NCI-H2196 treated with DMSO at 0.1 percent for 48 hours (cell line): ENCODE measurements at regions not wholly inside any gene's neighbourhood (a gene's known extent, or its start where the extent isn't known, plus 50 kb on each side); places are given as distances from the start of the nearest gene placed in this dataset.
"Not testable (repeated sequence)": the region's sequence is repeated elsewhere in the genome, so short reads cannot be mapped to it uniquely, and the experiment has no call there.

Experiments
- DNase-seq: peaks from one replicate; lab custom pipeline; 2025; ENCODE audit not compliant: unreplicated experiment; lab: John Stamatoyannopoulos, UW

DNA sequence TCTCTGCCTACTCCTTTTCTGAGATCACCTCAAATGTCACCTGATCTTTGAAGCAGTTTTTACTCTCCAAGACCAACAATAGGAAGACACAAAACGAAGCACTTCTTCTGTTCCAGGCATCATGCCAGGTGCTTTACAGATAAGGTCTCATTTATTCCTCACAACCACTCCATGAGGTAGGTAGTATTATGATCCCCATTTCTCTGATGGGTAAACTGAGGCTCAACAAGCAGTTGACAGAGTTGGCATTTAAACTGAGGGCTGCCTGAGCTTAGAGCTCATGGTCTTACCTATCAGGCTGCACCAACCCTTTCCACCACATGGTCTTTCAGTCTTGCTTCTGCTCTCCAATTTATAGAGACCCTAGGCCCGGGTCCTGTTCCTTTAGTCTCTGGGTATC, 147.2 kb upstream of the JUN start:
- no peak for DNase-seq

DNA sequence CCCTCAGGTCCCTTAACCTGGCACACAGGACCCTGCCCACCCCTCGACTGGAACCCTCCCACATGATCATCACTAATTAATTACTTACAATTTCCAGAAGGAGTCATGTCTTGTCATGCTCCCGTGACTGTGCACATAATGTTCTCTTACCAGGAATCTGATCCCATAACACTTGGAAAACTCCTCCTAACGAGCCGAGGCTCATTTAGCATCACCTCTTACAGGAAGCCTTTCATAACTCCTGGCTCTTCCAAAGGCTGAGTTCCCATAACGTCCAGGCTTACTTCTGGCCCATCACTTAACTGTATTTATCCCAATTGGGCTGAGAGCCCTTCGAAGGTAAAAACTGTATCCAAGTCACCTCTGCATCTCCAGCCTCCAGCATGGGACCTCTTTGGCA, 147.9 kb upstream of the JUN start:
- DNase-seq, result no peak

DNA sequence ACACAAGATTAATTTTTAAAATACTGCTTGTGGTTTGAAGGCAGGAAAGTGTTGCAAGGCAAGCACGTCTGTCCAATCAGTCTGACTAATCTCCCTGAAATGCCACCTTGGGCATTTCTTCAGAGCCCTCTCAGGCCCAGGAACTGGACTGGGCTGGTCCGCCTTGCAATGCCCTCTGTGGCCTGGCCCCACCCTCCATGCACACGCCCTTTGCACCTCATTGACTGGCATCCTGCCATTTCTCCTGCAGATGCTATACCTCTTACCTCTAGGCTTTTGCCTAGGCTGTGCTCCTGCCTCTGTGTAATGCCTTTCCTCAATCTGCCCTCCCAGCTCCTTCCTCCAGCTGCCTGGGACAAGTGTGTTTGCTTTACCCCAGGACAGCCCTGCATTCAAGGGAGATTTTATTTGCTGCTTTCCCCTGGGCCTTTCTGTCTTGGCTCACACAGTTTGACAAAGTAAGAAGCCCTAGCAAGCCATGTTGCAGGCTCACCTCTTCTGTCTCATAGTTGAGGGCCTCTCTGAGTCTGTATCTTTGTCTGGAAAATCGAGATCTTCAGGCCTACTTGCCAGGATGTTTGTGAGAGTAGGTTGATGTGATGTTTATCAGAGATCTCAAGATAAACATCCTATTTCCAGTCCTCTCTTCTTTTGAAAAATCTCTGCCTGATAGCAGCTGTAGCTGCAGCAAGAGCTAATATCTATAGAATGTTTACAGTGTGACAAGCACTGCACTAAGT, 149.2 kb upstream of the JUN start:
- peak; percentile 82 for DNase-seq

DNA sequence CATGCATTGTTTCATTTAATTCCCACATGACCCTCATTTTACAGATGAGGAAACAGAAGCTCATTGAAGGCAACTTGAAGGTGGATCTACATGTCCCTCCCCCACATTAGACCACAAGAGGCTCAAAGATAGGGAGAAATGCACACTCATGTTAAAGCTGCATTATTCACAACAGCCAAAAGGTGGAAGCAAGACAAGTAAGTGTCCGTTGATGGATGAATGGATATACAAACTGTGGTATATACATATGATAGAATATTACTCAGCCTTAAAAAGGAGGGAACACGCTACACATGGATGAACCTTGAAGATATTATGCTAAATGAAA, 149.7 kb upstream of the JUN start:
- DNase-seq, result no peak

DNA sequence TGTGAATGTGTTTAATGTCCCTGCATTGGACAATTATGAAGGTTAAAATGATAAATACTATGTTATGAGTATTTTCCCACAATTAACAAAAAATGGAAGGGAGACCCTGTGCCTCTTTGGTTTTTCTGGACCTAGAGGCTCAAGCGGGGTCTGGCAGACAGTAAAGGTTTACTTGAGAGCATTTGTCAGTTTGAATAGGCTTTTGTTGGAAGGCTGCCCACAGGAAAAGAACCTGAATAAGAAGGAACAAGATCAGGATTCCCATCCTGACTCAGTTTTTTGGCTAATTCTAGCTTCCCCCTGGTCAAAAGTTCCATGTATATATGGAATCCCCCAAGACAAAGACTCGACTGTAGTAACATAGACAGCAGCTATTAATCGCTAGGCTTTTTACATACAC, 150.9 kb upstream of the JUN start:
- no peak for DNase-seq

DNA sequence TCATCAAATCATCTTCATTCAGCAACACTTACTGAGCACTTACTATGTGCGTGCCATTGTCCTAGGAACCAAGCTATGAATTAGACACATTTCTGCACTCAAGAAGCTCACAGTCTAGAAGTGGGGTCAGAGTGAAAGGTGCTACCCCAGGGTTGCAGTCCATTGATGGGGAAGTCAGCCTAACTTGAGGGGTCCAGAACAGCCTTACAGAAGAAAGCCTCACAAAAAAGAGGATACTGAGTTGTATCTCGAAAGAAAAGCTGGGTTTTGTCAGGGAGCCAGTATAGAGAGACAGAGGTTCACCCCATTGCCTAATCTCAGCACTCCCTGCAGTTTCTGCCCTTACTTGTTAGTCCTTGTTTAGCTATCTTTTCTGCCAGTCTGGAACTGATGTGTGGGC, 153.1 kb upstream of the JUN start:
- DNase-seq, result no peak

DNA sequence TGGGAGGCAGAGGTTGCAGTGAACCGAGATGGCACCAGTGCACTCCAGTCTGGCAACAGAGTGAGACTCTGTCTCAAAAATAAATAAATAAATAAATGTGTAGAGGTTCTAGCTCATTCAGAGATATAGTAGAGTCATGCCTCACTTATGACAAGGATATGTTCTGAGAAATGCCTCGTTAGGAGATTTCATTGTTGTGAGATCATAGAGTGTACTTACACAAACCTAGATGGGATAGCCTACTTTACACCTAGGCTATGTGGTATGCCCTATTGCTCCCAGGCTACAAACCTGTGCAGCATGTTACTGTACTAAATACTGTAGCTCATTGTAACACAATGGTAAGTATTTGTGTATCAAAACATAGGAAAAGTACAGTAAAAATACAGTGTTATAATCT, 155.3 kb upstream of the JUN start:
- no peak for DNase-seq

DNA sequence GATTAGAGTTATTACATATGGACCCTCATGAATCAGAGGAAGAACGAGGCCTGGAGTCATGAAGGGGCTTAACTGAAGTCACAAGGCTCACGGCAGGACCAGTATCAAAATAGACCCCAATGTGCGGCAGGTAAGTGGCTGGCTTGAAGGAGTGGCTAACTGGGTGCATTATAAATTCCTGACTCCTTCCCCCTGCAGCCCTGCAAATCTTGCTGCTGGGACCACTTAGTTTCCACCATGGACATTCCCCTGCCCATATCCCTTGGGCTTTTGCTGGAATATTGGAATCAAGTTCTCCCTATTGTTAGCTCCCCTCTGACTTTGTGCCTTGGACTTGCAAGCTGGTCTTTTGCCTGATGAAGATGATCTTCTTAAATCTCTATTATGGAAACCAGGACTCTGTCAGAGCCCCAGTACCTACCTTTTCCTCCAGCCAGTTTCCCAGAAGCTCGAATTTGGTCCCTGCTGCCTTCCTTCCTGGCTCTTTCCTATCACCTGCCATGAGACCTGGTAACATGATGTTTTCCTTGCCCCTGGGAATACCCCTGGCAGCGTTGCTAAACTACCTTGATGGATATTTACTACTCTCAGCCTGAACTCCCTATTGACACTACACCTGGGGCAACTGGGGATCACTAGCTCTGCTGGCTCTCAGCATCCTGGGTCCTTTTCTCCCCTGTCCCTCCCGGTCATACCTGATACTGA, 156.0 kb upstream of the JUN start:
- DNase-seq, result no peak

DNA sequence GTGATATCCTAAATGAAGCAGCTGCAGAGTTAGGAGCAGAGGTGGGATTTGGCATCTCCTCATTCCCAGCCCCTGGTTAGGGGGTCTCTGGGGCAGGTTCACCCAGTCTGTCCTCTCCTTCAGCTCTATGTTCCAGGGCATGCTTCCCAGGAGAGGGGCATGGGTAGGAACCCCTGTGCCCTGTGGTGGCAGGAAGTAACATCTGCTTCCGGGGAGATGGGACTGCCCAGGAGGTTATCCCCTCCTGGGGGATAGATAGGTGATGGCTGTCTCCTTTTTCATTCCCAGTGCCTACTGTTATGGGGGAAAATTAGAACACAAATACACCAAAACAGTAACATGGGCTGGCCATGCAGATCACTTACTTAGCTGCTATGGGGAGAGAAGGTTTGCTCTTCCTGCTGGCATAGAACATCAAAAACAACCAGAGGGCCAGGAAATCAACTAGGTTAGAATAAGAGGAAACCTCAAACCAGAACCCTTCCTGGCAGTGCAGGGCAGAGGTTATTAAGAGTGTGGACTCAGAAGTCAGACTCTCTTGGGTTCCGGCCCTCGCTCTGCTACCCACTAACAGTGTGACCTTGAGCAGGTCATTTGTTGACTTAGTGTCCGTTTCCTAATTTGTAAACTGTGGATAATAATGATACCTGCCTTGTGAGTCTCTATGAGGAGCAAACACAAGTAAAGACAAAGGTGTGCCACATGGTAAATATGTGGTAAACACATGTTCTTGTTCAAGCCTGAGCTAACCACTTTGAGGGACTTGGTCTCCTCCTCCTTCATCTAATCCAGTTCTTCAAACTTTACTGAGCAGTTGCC, 157.8 kb upstream of the JUN start:
- no peak for DNase-seq

DNA sequence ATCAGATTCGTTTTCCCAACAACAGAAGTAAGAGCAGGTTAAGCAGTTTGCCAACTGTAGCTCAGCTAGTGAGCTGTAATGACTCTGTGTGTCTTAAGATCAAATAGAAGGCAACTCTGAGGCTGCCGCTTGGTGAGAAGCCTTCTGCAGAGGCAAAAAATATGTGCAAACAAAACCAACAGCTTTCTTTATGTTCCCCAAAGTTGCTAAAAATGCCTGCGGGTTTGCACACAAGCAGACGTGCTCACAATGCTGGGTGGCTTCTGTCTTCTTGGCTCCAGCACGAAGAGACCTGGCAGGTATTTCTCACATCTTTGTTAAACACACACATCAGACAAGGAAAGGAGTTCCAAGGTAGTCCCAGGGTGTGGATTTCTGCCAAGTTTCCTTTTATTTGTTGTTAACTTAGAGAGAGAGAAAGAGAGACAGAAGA, 158.9 kb upstream of the JUN start:
- DNase-seq, result no peak

DNA sequence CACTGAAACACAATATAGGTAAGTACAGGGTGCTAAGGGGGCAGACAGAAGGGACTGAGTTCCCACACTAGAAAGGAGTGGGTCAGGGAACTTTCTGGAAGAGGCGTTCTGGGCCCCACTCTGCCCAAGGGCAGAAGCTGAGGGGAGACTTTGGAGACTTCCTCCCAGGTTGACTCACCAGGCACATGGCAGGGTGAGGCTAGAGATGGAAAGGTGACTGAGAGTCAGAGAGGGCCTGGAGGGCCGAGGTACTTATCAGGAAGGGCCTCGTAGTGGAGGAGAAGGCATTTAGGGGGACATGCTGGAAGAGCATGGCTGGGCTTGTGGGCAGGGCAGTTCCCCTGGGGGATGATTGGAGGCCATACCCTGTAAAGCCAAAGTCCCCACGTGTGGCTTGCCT, 159.9 kb upstream of the JUN start:
- no peak for DNase-seq

DNA sequence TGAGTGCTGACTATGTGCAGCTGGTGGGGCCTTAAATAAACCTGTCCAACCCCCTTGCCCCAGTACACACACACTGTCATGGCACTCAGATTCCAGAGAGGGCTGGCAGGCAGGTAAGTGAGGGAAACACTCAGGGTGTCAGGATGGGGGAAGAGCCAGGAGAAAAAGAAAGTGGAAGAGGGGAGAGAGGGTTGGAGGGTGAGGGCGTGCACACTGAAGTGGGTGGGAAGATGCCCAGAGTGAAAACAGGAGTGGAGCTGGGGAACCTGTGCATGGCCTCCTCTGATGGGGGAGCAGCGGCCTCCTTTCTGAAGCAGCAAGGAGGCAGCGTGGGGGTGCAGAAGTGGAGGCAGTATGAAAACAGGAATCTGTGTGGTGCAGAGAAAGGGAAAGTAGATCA, 160.6 kb upstream of the JUN start:
- DNase-seq, result no peak

DNA sequence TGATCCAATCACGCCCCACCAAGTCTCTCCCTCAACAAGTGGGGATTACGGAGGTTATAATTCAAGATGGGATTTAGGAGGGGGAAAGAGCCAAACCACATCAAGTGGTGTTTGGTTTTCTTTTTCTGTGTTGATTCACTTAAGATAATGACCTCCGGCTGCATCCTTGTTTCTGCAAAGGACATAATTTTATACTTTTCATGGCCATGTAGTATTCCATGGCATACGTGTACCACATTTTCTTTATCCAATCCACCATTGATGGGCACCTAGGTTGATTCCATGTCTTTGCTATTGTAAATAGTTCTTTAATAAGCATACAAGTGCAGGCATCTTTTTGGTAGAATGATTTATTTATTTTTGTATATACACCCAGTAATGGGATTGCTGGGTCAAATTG, 162.5 kb upstream of the JUN start:
- DNase-seq, result no peak

DNA sequence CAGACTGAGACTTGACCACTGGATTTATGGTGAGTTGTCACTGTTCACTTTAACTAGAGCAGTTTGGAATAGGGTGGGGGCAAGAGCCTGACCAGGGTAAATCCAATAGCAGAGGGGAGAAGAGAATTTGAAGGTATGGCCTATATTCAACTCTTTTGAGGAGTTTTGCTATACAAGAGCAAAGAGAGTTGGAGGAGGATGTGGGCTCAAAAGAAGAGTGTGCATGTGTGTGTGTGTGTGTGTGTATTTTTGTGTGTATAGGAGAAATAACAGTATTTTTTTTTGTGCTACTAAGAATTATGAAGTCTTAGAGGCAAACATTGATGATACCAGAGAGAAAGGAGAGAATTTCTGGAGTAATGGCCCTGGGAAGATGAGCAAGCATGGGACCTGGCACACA, 164.8 kb upstream of the JUN start:
- DNase-seq, result no peak

DNA sequence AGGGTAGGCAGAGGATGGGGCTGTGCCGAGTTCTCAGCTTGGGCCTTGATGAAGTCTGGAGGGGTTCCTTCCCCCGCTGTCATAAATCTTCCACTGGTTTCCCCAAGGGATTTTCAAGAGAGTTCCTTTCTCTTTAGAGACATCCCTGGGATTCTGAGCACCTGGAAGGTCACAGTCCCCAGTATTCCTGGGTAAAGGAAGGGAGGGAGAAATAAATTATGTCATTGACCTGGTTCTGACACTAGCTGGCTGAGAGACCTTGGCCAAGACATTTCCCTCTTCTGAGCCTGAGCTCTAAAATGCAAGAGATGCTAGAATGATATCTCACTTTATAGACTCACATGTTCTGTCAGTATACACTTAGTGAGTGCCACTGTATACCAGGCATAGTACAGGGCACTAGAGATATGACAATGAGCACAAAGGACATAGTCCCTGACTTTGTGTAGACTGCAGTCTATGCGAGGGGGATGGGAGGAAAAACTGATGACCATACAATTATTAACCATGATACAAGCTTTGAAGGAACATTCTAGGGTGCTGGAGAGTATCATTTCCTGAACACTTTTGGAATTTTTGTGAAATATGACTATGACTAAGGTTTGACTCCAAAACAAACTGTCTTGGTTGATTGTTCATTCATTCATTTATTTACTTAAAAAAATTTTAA, 165.8 kb upstream of the JUN start:
- no peak for DNase-seq

DNA sequence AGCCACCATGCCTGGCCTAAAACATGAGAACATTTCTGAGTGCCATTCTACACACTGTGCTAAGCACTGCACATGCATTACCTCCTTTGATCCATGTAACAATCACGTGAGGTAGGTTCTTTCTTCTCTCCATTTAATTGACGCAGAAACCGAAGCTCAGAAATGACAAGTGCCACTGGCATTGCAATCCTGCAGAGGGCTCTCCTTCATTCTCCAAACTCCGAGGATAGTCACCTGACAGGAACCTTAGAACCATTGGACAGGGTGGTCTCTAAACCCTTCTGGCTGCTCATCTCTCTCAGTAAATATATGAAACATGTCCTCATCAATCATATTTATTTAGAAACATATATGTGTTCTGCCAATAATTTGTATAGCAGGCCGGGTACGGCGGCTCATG, 167.1 kb upstream of the JUN start:
- DNase-seq, result no peak

DNA sequence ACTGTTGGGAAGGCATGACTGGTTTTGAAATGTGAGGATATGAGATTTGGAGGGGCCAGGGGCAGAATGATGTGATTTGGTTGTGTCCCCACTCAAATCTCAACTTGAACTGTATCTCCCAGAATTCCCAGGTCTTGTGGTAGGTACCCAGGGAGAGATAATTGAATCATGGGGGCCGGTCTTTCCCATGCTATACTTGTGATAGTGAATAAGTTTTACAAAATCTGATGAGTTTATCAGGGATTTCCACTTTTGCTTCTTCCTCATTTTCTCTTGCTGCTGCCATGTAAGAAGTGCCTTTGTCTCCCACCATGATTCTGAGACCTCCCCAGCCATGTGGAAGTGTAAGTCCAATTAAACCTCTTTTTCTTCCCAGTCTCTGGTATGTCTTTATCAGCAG, 170.1 kb upstream of the JUN start:
- DNase-seq, result not testable (repeated sequence)

DNA sequence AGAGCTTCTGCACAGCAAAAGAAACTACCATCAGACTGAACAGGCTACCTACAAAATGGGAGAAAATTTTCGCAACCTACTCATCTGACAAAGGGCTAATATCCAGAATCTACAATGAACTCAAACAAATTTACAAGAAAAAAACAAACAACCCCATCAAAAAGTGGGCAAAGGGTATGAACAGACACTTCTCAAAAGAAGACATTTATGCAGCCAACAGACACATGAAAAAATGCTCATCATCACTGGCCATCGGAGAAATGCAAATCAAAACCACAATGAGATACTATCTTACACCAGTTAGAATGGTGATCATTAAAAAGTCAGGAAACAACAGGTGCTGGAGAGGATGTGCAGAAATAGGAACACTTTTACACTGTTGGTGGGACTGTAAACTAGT, 179.4 kb upstream of the JUN start:
- DNase-seq, result not testable (repeated sequence)

DNA sequence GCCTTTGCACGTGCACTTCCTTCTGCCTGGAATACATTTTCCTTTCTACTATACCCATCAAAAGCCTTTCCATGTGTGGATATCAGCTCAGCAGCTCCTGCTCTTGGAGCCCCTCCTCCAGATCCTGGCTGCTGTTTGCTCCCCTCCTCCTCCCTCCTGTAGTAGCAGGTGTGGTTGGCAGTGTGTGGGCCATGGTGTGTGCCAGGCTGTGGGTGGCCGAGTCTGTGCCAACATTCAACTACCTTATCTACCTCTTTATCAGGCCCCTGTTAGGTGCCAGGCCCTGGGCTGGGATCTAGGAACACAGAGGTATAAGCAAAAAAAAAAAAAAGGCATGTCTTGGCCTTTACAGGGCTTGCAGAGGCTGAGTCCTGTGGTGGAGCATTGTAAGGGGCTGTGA, 180.6 kb upstream of the JUN start:
- DNase-seq, result peak; percentile 49

DNA sequence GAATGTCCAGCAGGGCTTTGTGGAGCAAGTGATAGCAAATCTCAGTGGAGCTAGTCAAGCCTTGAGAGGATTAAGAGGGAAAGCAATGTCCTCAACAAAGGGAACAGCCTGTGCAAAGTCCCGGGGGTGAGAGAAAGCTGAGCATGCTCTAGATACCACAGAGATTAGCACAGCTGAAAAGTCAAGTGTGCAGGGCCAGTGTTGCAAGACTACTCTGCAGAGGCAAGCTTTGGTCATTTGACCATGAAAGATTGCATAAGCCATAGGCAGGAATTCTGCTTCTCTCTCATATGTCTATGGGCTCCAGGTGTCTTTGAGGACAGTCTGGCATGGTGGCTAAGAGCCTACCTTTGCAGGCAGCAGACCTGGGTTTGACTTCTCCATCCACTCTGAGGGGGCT, 181.0 kb upstream of the JUN start:
- DNase-seq, result no peak

DNA sequence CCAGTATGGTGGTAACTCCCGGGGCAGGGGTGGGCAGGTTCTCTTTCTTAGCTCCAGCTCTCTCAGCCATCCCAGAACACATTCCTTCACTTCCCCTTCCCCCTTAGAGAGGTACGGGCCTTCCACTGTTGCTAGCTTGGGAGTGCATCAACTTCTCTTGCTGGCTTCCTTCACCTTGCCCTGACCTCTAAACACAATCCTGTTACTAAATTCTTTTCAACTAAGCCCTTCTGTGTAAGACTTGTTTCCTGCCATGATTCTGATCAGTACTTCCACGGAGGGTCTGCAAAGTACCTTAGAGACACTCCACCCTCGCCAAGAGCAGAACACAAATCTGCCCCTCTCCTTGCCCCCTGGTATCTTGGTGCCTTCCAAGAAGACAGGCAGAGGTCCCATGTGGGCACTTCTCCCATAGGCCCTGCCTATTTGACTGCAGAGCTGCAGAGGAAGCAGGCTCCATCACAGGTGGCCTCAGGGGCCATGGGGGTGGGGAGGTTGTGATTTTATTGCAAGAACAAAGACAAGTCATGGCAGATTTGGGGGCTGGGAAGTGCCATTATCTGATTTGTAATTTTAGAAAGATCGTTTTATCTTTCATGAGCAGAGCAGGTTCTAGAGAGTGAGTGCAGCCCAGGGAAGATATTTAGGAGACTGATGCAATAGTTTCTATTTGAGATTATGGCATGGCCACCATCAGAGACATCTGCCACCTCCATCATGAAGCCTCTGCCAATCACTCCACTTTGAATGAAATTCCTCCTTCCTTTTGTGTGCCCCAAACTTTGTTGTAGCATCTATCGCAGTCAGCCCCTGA, 182.5 kb upstream of the JUN start:
- no peak for DNase-seq
